ENCODE measurements at regions not wholly inside any gene's neighbourhood (a gene's known extent, or its start where the extent isn't known, plus 50 kb on each side); places are given as distances from the start of the nearest gene placed in this dataset.

- Mint-ChIP-seq H3K27ac (peak overlapping the region in 1 of 8 donors; percentile 27), H3K4me1 (no peaks in the 10 kb centered on the region), H3K36me3 (no peaks in the 10 kb centered on the region), H3K27me3 (peaks cover 20 to 41% of the 10 kb centered on the region in 2 donors), H3K4me3 (no peak overlapping the region), H3K9me3 (peaks cover 0 to 8% (median 4%) of the 10 kb centered on the region in 5 donors)
- Histone ChIP-seq H3K27me3 (ENCODE audit: insufficient read depth, low read length, poor library complexity, severe bottlenecking) (no peaks in the 10 kb centered on the region), H3K36me3 (ENCODE audit: insufficient read depth, low read length) (no peaks in the 10 kb centered on the region), H3K4me3 (ENCODE audit: low read length) (no peak overlapping the region), H3K4me1 (ENCODE audit: insufficient read depth, low read length) (no peaks in the 10 kb centered on the region), H3K27ac (ENCODE audit: low read depth, low read length) (no peak overlapping the region), H3K9me3 (ENCODE audit: low read length) (no peaks in the 10 kb centered on the region)
- DNase-seq: no peak
- CTCF ChIA-PET: no interaction called here
- POLR2A ChIA-PET: no interaction called here
Measured at GRCh38 chr17:28268610-28269313, 50.2 kb upstream of the TMEM97 start.
